Calu3 (cell line): ENCODE measurements at regions not wholly inside any gene's neighbourhood (a gene's known extent, or its start where the extent isn't known, plus 50 kb on each side); places are given as distances from the start of the nearest gene placed in this dataset.

ENCODE experiments used
- BruUV-seq: library from RNA; stranded (reverse); fragments of 400-500 nt; replicated peaks from 2 replicates; lab custom pipeline; 2021; lab: Mats Ljungman, UMichigan
- CTCF ChIA-PET: fragments of 300-600 bp; sonication (Branson Sonifier 250); formaldehyde crosslinking; loops from one replicate; lab custom pipeline; 2022; ENCODE audit warnings: antibody characterized with exemption; lab: Charles Lee
- DNase-seq: peaks from one replicate; pipeline ENCODE4 v3.0.0; 2022
- H3K27ac Mint-ChIP-seq: one replicate; pipeline ENCODE4 v1.8.0; 2022; ENCODE audit warnings: mixed read lengths; ENCODE audit not compliant: unreplicated experiment
- H3K27me3 Mint-ChIP-seq: one replicate; pipeline ENCODE4 v1.8.0; 2022; ENCODE audit warnings: mixed read lengths; ENCODE audit not compliant: unreplicated experiment
- H3K36me3 Mint-ChIP-seq: one replicate; pipeline ENCODE4 v1.8.0; 2022; ENCODE audit warnings: mild to moderate bottlenecking, moderate library complexity, mixed read lengths; ENCODE audit not compliant: insufficient read depth, unreplicated experiment
- H3K4me1 Mint-ChIP-seq: one replicate; pipeline ENCODE4 v1.8.0; 2022; ENCODE audit warnings: mild to moderate bottlenecking, low read depth, mixed read lengths; ENCODE audit not compliant: unreplicated experiment
- H3K4me3 Mint-ChIP-seq: one replicate; pipeline ENCODE4 v1.8.0; 2022; ENCODE audit warnings: mild to moderate bottlenecking, low read depth, moderate library complexity, mixed read lengths; ENCODE audit not compliant: unreplicated experiment
- H3K9me3 Mint-ChIP-seq: one replicate; pipeline ENCODE4 v1.8.0; 2022; ENCODE audit warnings: low read depth, mixed read lengths; ENCODE audit not compliant: unreplicated experiment
- CTCF ChIP-seq: fragments of 200-600 bp; IDR thresholded peaks from one replicate; pipeline ENCODE4 v1.8.0; 2022; ENCODE audit warnings: antibody characterized with exemption; ENCODE audit not compliant: unreplicated experiment
- intact Hi-C: fragments of 100-400 bp; cut with micrococcal nuclease; formaldehyde crosslinking; loops from one replicate; pipeline ENCODE4 v1.10.0; 2022; ENCODE audit not compliant: unreplicated experiment

- DNase-seq, result no peak
- no TSS peak for BruUV-seq
- no peak for TF ChIP-seq CTCF
- H3K9me3 Mint-ChIP-seq, result no peaks in the 10 kb centered on the region
- no peaks in the 10 kb centered on the region for H3K27me3 Mint-ChIP-seq
- no peak overlapping the region for H3K27ac Mint-ChIP-seq
- CTCF ChIA-PET, result no interaction called here
- H3K4me3 Mint-ChIP-seq, result no peak overlapping the region
- no peaks in the 10 kb centered on the region for H3K4me1 Mint-ChIP-seq
- intact Hi-C loops, result no loop called here
- H3K36me3 Mint-ChIP-seq, result no peaks in the 10 kb centered on the region
Measured at GRCh38 chr7:30212701-30213111, 71.7 kb upstream of the ZNRF2 start.

DNA sequence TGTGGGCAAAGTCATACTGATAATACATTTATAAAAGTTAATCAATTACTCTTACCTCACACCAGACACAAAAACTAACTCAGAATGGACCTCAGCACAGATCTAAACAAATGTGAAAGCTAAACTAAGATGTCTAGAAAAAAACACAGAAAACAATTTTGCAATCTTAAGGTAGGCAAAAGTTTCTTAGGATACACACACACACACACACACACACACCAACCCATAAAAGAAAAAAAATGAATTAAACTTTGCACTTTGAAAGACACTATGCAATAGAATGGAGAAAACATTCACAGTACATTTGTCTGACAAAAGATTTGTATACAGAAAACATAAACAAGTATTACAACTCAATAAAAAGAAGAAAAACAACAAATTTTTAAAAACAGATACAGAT, 70.8 kb upstream of the ZNRF2 start:
- intact Hi-C loops, result no loop called here
- CTCF ChIA-PET, result no interaction called here
- no peaks in the 10 kb centered on the region for H3K36me3 Mint-ChIP-seq
- no peaks in the 10 kb centered on the region for H3K27me3 Mint-ChIP-seq
- no peaks in the 10 kb centered on the region for H3K9me3 Mint-ChIP-seq
- H3K4me1 Mint-ChIP-seq, result no peaks in the 10 kb centered on the region
- H3K27ac Mint-ChIP-seq, result no peak overlapping the region
- TF ChIP-seq CTCF, result no peak
- DNase-seq, result no peak
- no peak overlapping the region for H3K4me3 Mint-ChIP-seq
- no TSS peak for BruUV-seq

- intact Hi-C loops, result no loop called here
- H3K36me3 Mint-ChIP-seq, result no peaks in the 10 kb centered on the region
- no peak for TF ChIP-seq CTCF
- no peak overlapping the region for H3K27ac Mint-ChIP-seq
- no peaks in the 10 kb centered on the region for H3K27me3 Mint-ChIP-seq
- CTCF ChIA-PET, result no interaction called here
- DNase-seq, result no peak
- no peak overlapping the region for H3K4me3 Mint-ChIP-seq
- no peaks in the 10 kb centered on the region for H3K4me1 Mint-ChIP-seq
- H3K9me3 Mint-ChIP-seq, result peaks cover 3% of the 10 kb centered on the region
- BruUV-seq, result no TSS peak
Measured at GRCh38 chr7:30214651-30215137, 69.7 kb upstream of the ZNRF2 start.

GRCh38 chr7:30221764-30222163, 62.6 kb upstream of the ZNRF2 start:
- Mint-ChIP-seq H3K9me3 (peaks cover 7% of the 10 kb centered on the region), H3K36me3 (peaks cover 7% of the 10 kb centered on the region), H3K4me1 (peaks cover 29% of the 10 kb centered on the region), H3K4me3 (no peak overlapping the region), H3K27me3 (no peaks in the 10 kb centered on the region), H3K27ac (no peak overlapping the region)
- BruUV-seq, result no TSS peak
- DNase-seq, result no peak
- intact Hi-C loops, result no loop called here
- CTCF ChIA-PET, result interaction anchor here (1.4 kb wide), 1 partner anchor 60 kb away, joined by 3 read pairs; no protein-coding TSS in a partner anchor
- no peak for TF ChIP-seq CTCF
